ENCODE measurements at regions not wholly inside any gene's neighbourhood (a gene's known extent, or its start where the extent isn't known, plus 50 kb on each side); places are given as distances from the start of the nearest gene placed in this dataset.

DNA sequence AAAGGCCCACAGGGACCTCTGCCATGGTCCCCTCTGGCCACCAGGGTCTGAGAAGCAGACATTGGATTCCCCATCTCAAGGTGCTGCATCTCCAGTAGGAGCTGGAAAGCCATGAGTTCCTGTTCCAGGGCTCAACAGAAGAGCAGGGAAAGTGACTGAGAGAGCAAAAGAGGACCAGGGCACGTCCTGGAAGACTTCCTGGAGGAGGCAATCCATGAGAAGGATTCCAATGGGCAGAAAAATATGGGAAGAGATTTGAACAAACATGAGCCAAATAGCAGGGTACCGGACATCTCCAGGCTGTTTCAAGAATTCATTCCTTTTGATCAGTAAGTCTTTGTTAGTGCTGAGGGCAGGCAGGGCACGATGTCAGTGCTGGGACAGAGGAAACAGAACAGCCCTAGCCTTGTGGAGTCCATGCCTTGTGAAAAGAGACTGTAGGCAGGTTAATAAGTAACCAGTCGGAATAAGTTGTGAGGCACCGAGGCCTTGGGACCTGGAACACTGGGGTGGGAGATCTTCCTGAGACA, 72.8 kb upstream of the TWIST2 start:
- TF ChIP-seq, protein P1, sequence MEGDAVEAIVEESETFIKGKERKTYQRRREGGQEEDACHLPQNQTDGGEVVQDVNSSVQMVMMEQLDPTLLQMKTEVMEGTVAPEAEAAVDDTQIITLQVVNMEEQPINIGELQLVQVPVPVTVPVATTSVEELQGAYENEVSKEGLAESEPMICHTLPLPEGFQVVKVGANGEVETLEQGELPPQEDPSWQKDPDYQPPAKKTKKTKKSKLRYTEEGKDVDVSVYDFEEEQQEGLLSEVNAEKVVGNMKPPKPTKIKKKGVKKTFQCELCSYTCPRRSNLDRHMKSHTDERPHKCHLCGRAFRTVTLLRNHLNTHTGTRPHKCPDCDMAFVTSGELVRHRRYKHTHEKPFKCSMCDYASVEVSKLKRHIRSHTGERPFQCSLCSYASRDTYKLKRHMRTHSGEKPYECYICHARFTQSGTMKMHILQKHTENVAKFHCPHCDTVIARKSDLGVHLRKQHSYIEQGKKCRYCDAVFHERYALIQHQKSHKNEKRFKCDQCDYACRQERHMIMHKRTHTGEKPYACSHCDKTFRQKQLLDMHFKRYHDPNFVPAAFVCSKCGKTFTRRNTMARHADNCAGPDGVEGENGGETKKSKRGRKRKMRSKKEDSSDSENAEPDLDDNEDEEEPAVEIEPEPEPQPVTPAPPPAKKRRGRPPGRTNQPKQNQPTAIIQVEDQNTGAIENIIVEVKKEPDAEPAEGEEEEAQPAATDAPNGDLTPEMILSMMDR (IDR thresholded peaks at IDR 0.05) = no peak
- TF ChIP-seq POLR2A (IDR thresholded peaks at IDR 0.05) (no peak), POLR2AphosphoS5 (IDR thresholded peaks at IDR 0.05) (no peak)

All from suprapubic skin (tissue), 4 donors.